K562 (cell line): ENCODE measurements at regions not wholly inside any gene's neighbourhood (a gene's known extent, or its start where the extent isn't known, plus 50 kb on each side); places are given as distances from the start of the nearest gene placed in this dataset.

ENCODE experiments used
- ATAC-seq: fragments of 200-7000 bp; cut with Tn5 transposase; 3 replicates; pipeline ENCODE4 v1.9.1; 2020; ENCODE audit warnings: moderate library complexity
- BruUV-seq: library from RNA; stranded (reverse); fragments of 400-500 nt; replicated peaks from 2 replicates; lab custom pipeline; 2021; lab: Mats Ljungman, UMichigan
- CTCF ChIA-PET: fragments of 300-600 bp; formaldehyde crosslinking; extraction: SDS; loops from one replicate; lab custom pipeline; 2021; ENCODE audit warnings: low intra/inter-chr PET ratio; lab: Yijun Ruan, JAX
- POLR2A ChIA-PET: fragments of 300-600, 350-650 bp; sonication (Branson Sonifier 250); formaldehyde crosslinking; extraction: SDS; loops from one replicate; lab custom pipeline; 2021; ENCODE audit warnings: antibody characterized with exemption, inconsistent platforms; lab: Yijun Ruan, JAX
- DNase-seq, 4 experiments: peaks; one replicate each; pipeline versions ENCODE4 v3.0.0 to v3.0.0-alpha.2; 2011 to 2018; ENCODE audit warnings: low spot score in 3 of 4, mixed read lengths in 3 of 4; ENCODE audit errors: extremely low read depth in 1 of 4
- FAIRE-seq: peaks from 2 replicates; lab custom pipeline; 2011; peaks lifted over from hg19 to GRCh38; lab: Jason Lieb, UNC
- H2AFZ ChIP-seq: 2 replicates; pipeline ENCODE4 v1.6.0; 2011; ENCODE audit warnings: low read depth, low read length, control low read depth, inconsistent platforms
- H3K27ac ChIP-seq: fragments of 200-600 bp; 3 replicates; pipeline ENCODE4 v1.8.0; 2011; ENCODE audit warnings: low read depth, mild to moderate bottlenecking, control low read depth, inconsistent platforms, low read length, moderate library complexity, mixed read lengths; ENCODE audit errors: extremely low read depth
- H3K27me3 ChIP-seq, 2 experiments: fragments of 300-600 bp in 1 of 2; 2 replicates in 1 of 2; 3 replicates in 1 of 2; pipeline versions ENCODE4 v1.6.0 to v1.8.0; 2011; ENCODE audit warnings: inconsistent platforms in 2 of 2, low read length in 2 of 2, mild to moderate bottlenecking in 1 of 2, mixed read lengths in 1 of 2, moderate library complexity in 1 of 2; ENCODE audit not compliant: control insufficient read depth in 2 of 2, insufficient read depth in 2 of 2
- H3K36me3 ChIP-seq: fragments of 300-600 bp; 3 replicates; pipeline ENCODE4 v1.8.0; 2011; ENCODE audit warnings: mild to moderate bottlenecking, low read length, inconsistent platforms; ENCODE audit not compliant: control insufficient read depth, insufficient read depth
- H3K4me1 ChIP-seq, 2 experiments: fragments of 200-600 bp in 1 of 2; replicated peaks in 1 of 2; 2 replicates in 1 of 2; 3 replicates in 1 of 2; pipeline versions ENCODE4 v1.5.1 to v1.8.0; 2011; ENCODE audit warnings: inconsistent platforms in 2 of 2, low read length in 2 of 2, mild to moderate bottlenecking in 1 of 2, mixed read lengths in 1 of 2, moderate library complexity in 1 of 2; ENCODE audit not compliant: control insufficient read depth in 2 of 2, insufficient read depth in 2 of 2
- H3K4me2 ChIP-seq: 2 replicates; pipeline ENCODE4 v1.6.1; 2011; ENCODE audit warnings: low read length, control low read depth, inconsistent platforms, mixed read lengths; ENCODE audit not compliant: insufficient read depth
- H3K4me3 ChIP-seq: fragments of 200-600 bp; sonication (generic), shearing (Covaris generic); 2 replicates; pipeline ENCODE4 v1.5.1; 2016; ENCODE audit warnings: control low read depth, inconsistent platforms
- H3K79me2 ChIP-seq: fragments of 200-600 bp; 3 replicates; pipeline ENCODE4 v1.8.0; 2011; ENCODE audit warnings: low read length, inconsistent platforms; ENCODE audit not compliant: control insufficient read depth, insufficient read depth
- H3K9ac ChIP-seq, 2 experiments: 2 replicates each; pipeline versions ENCODE4 v1.6.0 to v1.6.1; 2011; ENCODE audit warnings: low read depth in 2 of 2, low read length in 2 of 2, control low read depth in 1 of 2, inconsistent platforms in 1 of 2, mild to moderate bottlenecking in 1 of 2, mixed read lengths in 1 of 2; ENCODE audit not compliant: insufficient read depth in 1 of 2
- H3K9me1 ChIP-seq: one replicate; pipeline ENCODE4 v1.6.0; 2011; ENCODE audit warnings: inconsistent platforms, mild to moderate bottlenecking, low read length, moderate library complexity; ENCODE audit not compliant: control insufficient read depth, insufficient read depth
- H3K9me3 ChIP-seq: replicated peaks from 2 replicates; pipeline ENCODE4 v1.5.1; 2011; ENCODE audit warnings: low read depth, low read length, inconsistent platforms; ENCODE audit not compliant: control insufficient read depth, insufficient read depth
- H4K20me1 ChIP-seq: replicated peaks from 2 replicates; pipeline ENCODE4 v1.6.1; 2011; ENCODE audit warnings: low read length, inconsistent platforms, mixed read lengths; ENCODE audit not compliant: control insufficient read depth, insufficient read depth
- AFF1 ChIP-seq, 2 experiments: fragments of 450-650 bp; IDR thresholded peaks; 2 replicates each; pipeline ENCODE4 v1.6.1; 2018; ENCODE audit warnings: mild to moderate bottlenecking in 2 of 2, low read depth in 1 of 2; ENCODE audit not compliant: partially characterized antibody in 2 of 2
- CTBP1 ChIP-seq: fragments of 450-650 bp; IDR thresholded peaks from 2 replicates; pipeline ENCODE4 v1.6.1; 2016; ENCODE audit warnings: borderline replicate concordance
- CTCF ChIP-seq, 3 experiments: IDR thresholded peaks in 2 of 3; conservative IDR thresholded peaks in 1 of 3; 2 replicates each; pipeline ENCODE4 v1.5.1; 2011 to 2012; ENCODE audit warnings: low read length in 3 of 3, mild to moderate bottlenecking in 3 of 3, control low read depth in 2 of 3, improper control_type of control experiment in 1 of 3, inconsistent platforms in 1 of 3, low read depth in 1 of 3, mixed read lengths in 1 of 3, moderate library complexity in 1 of 3; ENCODE audit not compliant: insufficient read depth in 2 of 3
- MITF ChIP-seq: IDR thresholded peaks from 2 replicates; pipeline ENCODE4 v1.6.1; 2014; ENCODE audit warnings: antibody characterized with exemption
- ZNF311 ChIP-seq: fragments of 250-450 bp; sonication (Bioruptor Pico); IDR thresholded peaks from 2 replicates; pipeline ENCODE4 v1.4.0; 2020; ENCODE audit warnings: mild to moderate bottlenecking, moderate library complexity
- WGBS: fragments of 100-300 bp; shearing (Covaris generic); methylation state at CpG from one replicate; pipeline ENCODE4 v1.1.6; 2016; ENCODE audit warnings: low coverage, mixed read lengths; ENCODE audit not compliant: insufficient coverage; ENCODE audit errors: missing lambda C conversion rate; 5-methylcytosine and 5-hydroxymethylcytosine counted together
- in situ Hi-C: fragments of 300-500 bp; cut with MboI; formaldehyde crosslinking; loops from 4 replicates; pipeline ENCODE4 v1.15.0; 2018; ENCODE audit warnings: inconsistent platforms, mixed read lengths
- intact Hi-C: fragments of 100-400 bp; cut with micrococcal nuclease; formaldehyde crosslinking; loops from 2 replicates; pipeline ENCODE4 v1.14.2; 2022

GRCh38 chr13:73337532-73337931 is 278.7 kb downstream of the KLF5 start:
- TF ChIP-seq CTBP1 (no peak), MITF (no peak), AFF1 (IDR thresholded peaks at IDR 0.05; ENCODE audit: low read depth in 1 of 2, partially characterized antibody in 2 of 2) (no peak), CTCF (IDR thresholded peaks at IDR 0.05 in 2 of 3, conservative IDR thresholded peaks at IDR 0.05 in 1 of 3; ENCODE audit: insufficient read depth in 2 of 3, low read depth in 1 of 3, low read length in 3 of 3) (no peak), ZNF311 (CRISPR knock-in tag) (no peak)
- Histone ChIP-seq H3K9ac (no peak overlapping the region), H3K9me1 (no peaks in the 10 kb centered on the region), H3K27me3 (no peaks in the 10 kb centered on the region), H3K4me2 (no peak overlapping the region), H3K4me3 (no peak overlapping the region), H3K4me1 (no peaks in the 10 kb centered on the region), H3K79me2 (no peaks in the 10 kb centered on the region), H3K27ac (no peak overlapping the region), H4K20me1 (no peaks in the 10 kb centered on the region), H3K36me3 (no peaks in the 10 kb centered on the region), H2AFZ (no peak overlapping the region), H3K9me3 (no peaks in the 10 kb centered on the region)
- CTCF ChIA-PET: no interaction called here
- no peak for FAIRE-seq
- no TSS peak for BruUV-seq
- no peak for ATAC-seq
- no peak for DNase-seq
- in situ Hi-C loops (no loop called here), intact Hi-C loops (no loop called here)
- WGBS: 0% methylated on average over 2 of the region's 2 CpGs
- POLR2A ChIA-PET: no interaction called here
